Muscle of leg (tissue), 3 donors: ENCODE measurements at regions not wholly inside any gene's neighbourhood (a gene's known extent, or its start where the extent isn't known, plus 50 kb on each side); places are given as distances from the start of the nearest gene placed in this dataset.

Experiments used
- DNase-seq: peaks from one replicate; pipeline ENCODE4 v3.0.0; 2013
- H3K27ac ChIP-seq: one replicate; pipeline ENCODE4 v1.5.1; 2013; ENCODE audit warnings: mild to moderate bottlenecking, low read length, control low read depth
- H3K27me3 ChIP-seq: one replicate; pipeline ENCODE4 v1.6.1; 2013; ENCODE audit warnings: low read length; ENCODE audit not compliant: control insufficient read depth, insufficient read depth
- H3K36me3 ChIP-seq: one replicate; pipeline ENCODE4 v1.6.1; 2013; ENCODE audit warnings: low read length; ENCODE audit not compliant: control insufficient read depth, insufficient read depth
- H3K4me1 ChIP-seq: one replicate; pipeline ENCODE4 v1.6.1; 2013; ENCODE audit warnings: low read length; ENCODE audit not compliant: control insufficient read depth, insufficient read depth
- H3K4me3 ChIP-seq: one replicate; pipeline ENCODE4 v1.5.1; 2013; ENCODE audit warnings: low read length, control low read depth
- H3K9me3 ChIP-seq: replicated peaks from 2 replicates; pipeline ENCODE4 v1.6.1; 2013; ENCODE audit warnings: low read depth, low read length; ENCODE audit not compliant: control insufficient read depth
- WGBS: methylation state at CpG from one replicate; pipeline ENCODE4 v1.1.5; 2013; ENCODE audit warnings: missing lambda C conversion rate; ENCODE audit not compliant: insufficient coverage; 5-methylcytosine and 5-hydroxymethylcytosine counted together

- no peak for DNase-seq
- no peak overlapping the region for H3K4me3 ChIP-seq
- WGBS = 80% methylated on average over 1 of the region's 1 CpG
- no peaks in the 10 kb centered on the region for H3K9me3 ChIP-seq
- H3K4me1 ChIP-seq = no peaks in the 10 kb centered on the region
- no peaks in the 10 kb centered on the region for H3K27me3 ChIP-seq
- no peak overlapping the region for H3K27ac ChIP-seq
- H3K36me3 ChIP-seq = no peaks in the 10 kb centered on the region
Measured at GRCh38 chr21:38183961-38184360, 72.8 kb upstream of the KCNJ15 start.

- H3K4me3 ChIP-seq = no peak overlapping the region
- H3K4me1 ChIP-seq = no peaks in the 10 kb centered on the region
- H3K27ac ChIP-seq = no peak overlapping the region
- no CpG with 5 or more reads among the region's 1 CpG for WGBS
- H3K27me3 ChIP-seq = no peaks in the 10 kb centered on the region
- no peaks in the 10 kb centered on the region for H3K36me3 ChIP-seq
- no peaks in the 10 kb centered on the region for H3K9me3 ChIP-seq
- DNase-seq = no peak
Measured at GRCh38 chr21:38186661-38187270, 70.0 kb upstream of the KCNJ15 start.

DNA sequence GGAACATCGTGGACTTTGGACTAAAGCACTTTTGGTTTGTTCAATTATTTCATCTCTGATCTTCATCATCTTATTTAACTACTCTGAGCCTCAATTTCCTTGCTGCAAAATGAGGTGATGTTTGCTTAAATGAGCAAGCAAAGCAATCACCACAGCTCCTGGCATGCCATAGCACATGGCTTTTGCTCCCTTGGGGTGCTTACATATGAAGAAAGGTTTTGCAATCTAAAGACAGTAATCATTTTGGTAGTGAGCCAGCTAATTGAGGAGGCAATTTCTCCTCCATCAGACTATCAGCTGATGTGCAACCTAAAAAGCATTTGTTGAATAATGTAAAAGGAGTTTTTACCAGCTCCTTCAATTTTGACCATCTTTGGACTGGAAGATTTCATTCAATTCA lies 68.8 kb upstream of the KCNJ15 start:
- DNase-seq = no peak
- 83% methylated on average over 1 of the region's 1 CpG for WGBS
- no peak overlapping the region for H3K27ac ChIP-seq
- no peaks in the 10 kb centered on the region for H3K9me3 ChIP-seq
- H3K27me3 ChIP-seq = no peaks in the 10 kb centered on the region
- H3K4me1 ChIP-seq = no peaks in the 10 kb centered on the region
- H3K4me3 ChIP-seq = no peak overlapping the region
- H3K36me3 ChIP-seq = no peaks in the 10 kb centered on the region

DNA sequence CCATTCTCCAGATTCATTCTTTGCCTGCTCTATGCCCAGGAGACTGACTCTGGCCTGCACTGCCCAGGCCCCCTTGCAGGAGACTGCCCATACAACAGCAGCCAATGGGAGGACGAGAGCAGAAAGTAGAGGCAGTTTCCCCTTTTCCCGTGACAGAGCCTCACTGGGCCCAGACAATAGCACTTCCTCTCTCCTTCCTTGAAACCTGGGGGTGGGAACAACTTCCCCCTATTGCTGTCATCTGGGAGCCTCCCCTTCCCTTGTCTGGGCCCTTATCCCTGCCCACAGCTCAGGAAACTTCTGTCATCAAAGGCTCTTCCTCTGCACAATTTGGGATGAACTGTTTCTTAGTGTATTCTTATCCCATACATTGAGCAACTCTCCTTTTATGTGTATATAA lies 60.8 kb upstream of the KCNJ15 start:
- DNase-seq = peak; percentile 12
- no peaks in the 10 kb centered on the region for H3K27me3 ChIP-seq
- no peak overlapping the region for H3K27ac ChIP-seq
- H3K9me3 ChIP-seq = peaks cover 5% of the 10 kb centered on the region
- no peaks in the 10 kb centered on the region for H3K36me3 ChIP-seq
- H3K4me1 ChIP-seq = no peaks in the 10 kb centered on the region
- no peak overlapping the region for H3K4me3 ChIP-seq
- WGBS = 60% methylated on average over 1 of the region's 2 CpGs

DNA sequence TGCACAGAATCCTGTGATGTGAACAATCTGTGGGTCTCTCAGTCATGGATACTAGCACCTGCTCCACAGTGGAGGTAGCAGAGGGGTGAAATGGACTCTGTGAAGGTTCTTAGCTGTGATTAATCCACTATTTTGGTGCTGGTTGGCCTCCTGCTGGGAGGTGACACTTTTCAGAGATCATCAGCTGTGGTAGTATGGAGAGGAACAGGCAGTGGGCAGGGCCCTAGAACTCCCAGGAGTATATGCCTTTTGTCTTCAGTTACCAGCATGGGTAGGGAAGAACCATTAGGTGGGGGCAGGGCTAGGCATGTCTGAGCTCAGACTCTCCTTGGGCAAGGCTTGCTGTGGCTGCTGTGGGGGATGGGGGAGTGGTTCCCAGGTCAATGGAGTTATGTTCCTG lies 54.0 kb upstream of the KCNJ15 start:
- no peak overlapping the region for H3K4me3 ChIP-seq
- DNase-seq = no peak

GRCh38 chr21:38203229-38203628 lies 53.6 kb upstream of the KCNJ15 start:
- 90% methylated on average over 3 of the region's 7 CpGs for WGBS
- Histone ChIP-seq H3K27ac (no peak overlapping the region), H3K4me1 (no peaks in the 10 kb centered on the region)

More for the DNA sequence above, 54.0 kb upstream of the KCNJ15 start:
- Histone ChIP-seq H3K36me3 (no peaks in the 10 kb centered on the region), H3K27ac (no peak overlapping the region), H3K27me3 (no peaks in the 10 kb centered on the region), H3K9me3 (no peaks in the 10 kb centered on the region), H3K4me1 (no peaks in the 10 kb centered on the region)

DNA sequence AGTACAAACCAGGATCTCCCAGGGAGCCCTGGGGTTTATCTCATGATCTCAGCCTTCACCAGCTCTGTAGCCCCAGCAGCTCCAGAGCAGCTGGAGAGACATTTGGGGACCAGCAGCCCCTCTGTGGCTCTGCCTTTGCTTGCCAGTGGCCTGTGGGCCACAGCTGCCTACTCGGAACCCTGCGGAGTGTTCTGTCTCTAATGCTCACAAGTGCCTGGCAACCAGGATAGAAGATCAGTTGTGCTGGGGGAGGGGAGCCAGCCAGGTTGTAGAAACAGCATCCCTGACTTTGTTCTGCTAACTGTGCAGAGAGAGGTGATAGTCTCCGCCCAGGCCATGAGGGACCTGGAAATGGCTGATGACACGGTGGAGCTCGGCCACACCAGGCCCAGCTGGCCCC lies 50.9 kb upstream of the KCNJ15 start:
- no peak for DNase-seq
- Histone ChIP-seq H3K9me3 (peaks cover 4% of the 10 kb centered on the region), H3K27ac (no peak overlapping the region), H3K4me3 (no peak overlapping the region), H3K27me3 (no peaks in the 10 kb centered on the region), H3K36me3 (no peaks in the 10 kb centered on the region), H3K4me1 (no peaks in the 10 kb centered on the region)
- WGBS = 88% methylated on average over 5 of the region's 5 CpGs

More at GRCh38 chr21:38203229-38203628, 53.6 kb upstream of the KCNJ15 start:
- Histone ChIP-seq H3K36me3 (no peaks in the 10 kb centered on the region), H3K9me3 (no peaks in the 10 kb centered on the region), H3K4me3 (no peak overlapping the region), H3K27me3 (no peaks in the 10 kb centered on the region)
- no peak for DNase-seq

- no peaks in the 10 kb centered on the region for H3K27me3 ChIP-seq
- H3K9me3 ChIP-seq = peaks cover 4% of the 10 kb centered on the region
- no peaks in the 10 kb centered on the region for H3K4me1 ChIP-seq
- no peaks in the 10 kb centered on the region for H3K36me3 ChIP-seq
- 47% methylated on average over 9 of the region's 10 CpGs for WGBS
- no peak for DNase-seq
- H3K4me3 ChIP-seq = no peak overlapping the region
- no peak overlapping the region for H3K27ac ChIP-seq
Measured at GRCh38 chr21:38206646-38207045, 50.1 kb upstream of the KCNJ15 start.
